GM12872 (cell line): ENCODE measurements at regions not wholly inside any gene's neighbourhood (a gene's known extent, or its start where the extent isn't known, plus 50 kb on each side); places are given as distances from the start of the nearest gene placed in this dataset.

Experiments
- CTCF ChIP-seq: IDR thresholded peaks from 3 replicates; pipeline ENCODE4 v1.5.1; 2011; ENCODE audit warnings: low read depth, mild to moderate bottlenecking, low read length, moderate library complexity; ENCODE audit not compliant: insufficient read depth

GRCh38 chr19:31138077-31138476, 211.2 kb downstream of the TSHZ3 start:
- no peak for TF ChIP-seq CTCF

GRCh38 chr19:31135841-31136240, 213.4 kb downstream of the TSHZ3 start:
- TF ChIP-seq CTCF, result no peak

GRCh38 chr19:31132753-31133110, 216.5 kb downstream of the TSHZ3 start:
- TF ChIP-seq CTCF, result no peak

GRCh38 chr19:31128291-31128690, 220.9 kb downstream of the TSHZ3 start:
- no peak for TF ChIP-seq CTCF

- no peak for TF ChIP-seq CTCF
Observed at GRCh38 chr19:31127134-31127967, 221.9 kb downstream of the TSHZ3 start.

- TF ChIP-seq CTCF, result no peak
Observed at GRCh38 chr19:31126236-31126635, 223.0 kb downstream of the TSHZ3 start.

GRCh38 chr19:31125071-31125470, 224.2 kb downstream of the TSHZ3 start:
- no peak for TF ChIP-seq CTCF
